ENCODE measurements at regions not wholly inside any gene's neighbourhood (a gene's known extent, or its start where the extent isn't known, plus 50 kb on each side); places are given as distances from the start of the nearest gene placed in this dataset.

- no peak for DNase-seq (ENCODE audit: low read depth in 3 of 3)
Measured at GRCh38 chr5:93929131-93929530, 187.7 kb upstream of the POU5F2 start.

DNA sequence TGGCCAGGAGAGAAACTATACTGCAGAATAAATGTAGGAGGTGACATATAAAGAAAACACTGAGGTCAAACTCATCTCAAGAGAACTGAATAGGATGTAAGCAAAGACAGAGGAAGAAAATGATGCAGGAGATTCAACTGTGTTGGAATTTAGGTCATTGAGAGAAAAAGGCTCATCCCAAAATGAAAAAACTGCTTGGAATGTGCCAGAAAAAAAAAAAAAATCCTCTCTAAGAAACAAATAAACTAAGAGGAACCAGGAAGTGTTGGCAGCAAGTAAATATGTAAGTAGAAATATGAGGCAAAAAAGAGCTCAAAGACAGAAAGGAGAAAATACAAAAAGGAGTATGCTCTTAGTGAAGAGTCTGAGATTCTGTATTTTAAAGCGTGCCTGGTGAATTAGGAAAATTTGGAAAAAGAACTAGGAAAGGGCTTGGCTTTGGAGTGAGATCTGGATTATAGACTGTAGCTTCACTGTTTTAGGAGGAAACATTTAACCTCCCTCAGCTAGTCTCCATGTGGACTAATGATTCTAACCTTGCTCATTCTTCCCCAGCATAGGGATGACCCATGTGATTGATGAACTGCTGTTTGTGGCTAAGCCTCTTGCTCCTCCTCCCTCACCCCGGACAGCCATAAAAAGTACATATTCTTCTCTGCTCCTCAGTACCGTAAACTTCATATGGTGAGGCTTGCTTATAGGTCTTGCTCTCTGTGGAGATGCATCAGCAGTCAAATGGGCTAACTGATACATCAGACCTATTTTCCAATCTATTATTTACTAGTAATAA, 185.6 kb upstream of the POU5F2 start:
- DNase-seq (ENCODE audit: low read depth in 3 of 3): no peak

GRCh38 chr5:93925321-93925720, 183.9 kb upstream of the POU5F2 start:
- DNase-seq (ENCODE audit: low read depth in 3 of 3): no peak

- DNase-seq (ENCODE audit: low read depth in 3 of 3): no peak
Measured at GRCh38 chr5:93924628-93925027, 183.2 kb upstream of the POU5F2 start.

- no peak for DNase-seq (ENCODE audit: low read depth in 3 of 3)
Measured at GRCh38 chr5:93922551-93922950, 181.2 kb upstream of the POU5F2 start.

DNA sequence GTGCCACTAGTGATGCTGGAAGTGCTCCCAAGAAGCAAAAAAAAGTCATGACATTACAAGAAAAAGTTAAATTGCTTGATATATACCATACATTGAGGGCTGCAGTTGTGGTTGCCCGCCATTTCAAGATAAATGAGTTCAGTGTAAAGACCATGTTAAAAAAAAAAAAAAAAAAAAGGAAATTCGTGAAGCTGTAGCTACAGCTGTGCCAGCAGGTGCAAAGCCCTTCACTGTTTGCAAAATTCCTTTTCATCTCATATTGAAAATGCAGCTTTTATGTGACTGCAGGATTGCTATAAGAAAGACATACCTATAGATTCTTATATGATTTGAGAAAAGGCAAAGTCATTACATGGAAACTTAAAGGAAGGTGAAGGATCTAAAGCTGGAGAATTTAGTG, 179.6 kb upstream of the POU5F2 start:
- no peak for DNase-seq (ENCODE audit: low read depth in 3 of 3)

DNA sequence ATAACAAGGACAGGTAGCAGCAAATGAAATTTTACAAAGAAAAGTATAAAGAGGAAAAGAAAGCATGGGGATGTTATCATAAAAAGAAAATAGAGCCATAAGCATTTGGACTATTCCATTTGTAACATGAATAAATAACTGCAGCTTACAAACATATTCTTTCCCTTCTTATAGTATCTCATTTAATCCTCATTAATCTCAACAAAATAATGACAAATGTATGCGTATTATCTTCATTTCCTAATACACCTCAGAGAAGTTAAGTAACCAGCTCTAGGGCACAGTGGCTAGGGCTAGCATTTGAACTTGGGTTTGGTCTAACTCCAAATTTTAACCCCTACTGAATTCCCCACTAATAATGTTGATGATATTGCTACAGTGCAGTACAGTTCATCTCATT, 175.5 kb upstream of the POU5F2 start:
- no peak for DNase-seq (ENCODE audit: low read depth in 3 of 3)

DNA sequence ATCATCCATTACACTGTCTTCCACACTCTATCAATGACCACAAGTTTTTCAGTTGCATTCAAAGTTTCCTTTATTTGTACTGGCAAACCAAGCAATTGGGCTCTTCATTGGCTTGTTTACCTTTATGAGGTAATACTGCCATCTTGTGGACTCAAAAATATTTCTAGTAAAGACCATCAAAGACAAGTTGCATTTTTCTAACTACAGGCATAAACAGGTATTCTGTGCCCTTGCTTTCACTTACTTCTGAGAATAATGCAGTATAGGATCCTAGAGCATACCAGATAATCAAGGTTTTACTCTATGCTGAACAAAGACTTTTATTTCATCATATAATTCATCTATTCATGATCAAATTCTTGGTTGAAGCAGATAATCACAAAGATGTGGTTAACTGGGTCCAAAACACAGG, 173.7 kb upstream of the POU5F2 start:
- no peak for DNase-seq (ENCODE audit: low read depth in 3 of 3)

GRCh38 chr5:93911609-93912008, 170.2 kb upstream of the POU5F2 start:
- DNase-seq (ENCODE audit: low read depth in 3 of 3): no peak

DNA sequence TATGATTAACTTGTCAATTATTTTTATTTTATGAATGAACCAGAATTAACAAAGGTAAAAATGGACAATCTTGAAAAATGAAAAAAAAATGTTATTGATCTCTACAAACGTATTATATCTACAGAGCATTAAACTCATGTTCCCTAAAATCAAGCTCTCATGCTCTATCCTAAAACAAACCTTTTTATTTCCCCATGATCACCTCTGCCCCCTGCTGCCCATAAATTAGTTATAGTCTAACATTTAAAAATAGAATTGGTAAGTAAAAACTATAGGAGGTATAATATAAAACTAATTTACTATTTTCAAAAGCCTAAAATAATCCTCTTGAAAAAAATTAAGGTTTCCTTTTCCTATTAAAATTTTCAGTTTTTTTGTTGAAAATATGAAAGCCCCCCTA, 168.0 kb upstream of the POU5F2 start:
- no peak for DNase-seq (ENCODE audit: low read depth in 3 of 3)

DNA sequence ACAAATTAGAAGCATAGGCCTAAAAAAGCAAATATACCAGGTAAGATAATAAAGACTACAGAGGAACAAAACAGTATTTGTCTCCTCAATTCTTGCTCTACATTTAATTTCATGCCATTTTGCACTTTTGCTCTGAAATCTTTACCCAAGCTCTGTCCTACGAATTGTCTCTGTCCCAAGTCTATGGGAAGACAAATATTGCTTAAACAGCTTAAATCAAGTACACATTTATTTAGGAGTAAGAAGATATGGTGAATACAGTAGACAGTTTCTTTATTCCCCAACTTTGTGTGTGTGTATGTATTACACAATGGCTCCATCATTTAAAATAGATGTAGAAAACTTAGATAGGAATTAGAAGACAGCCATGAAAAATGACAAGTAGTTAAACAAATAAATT, 163.5 kb upstream of the POU5F2 start:
- DNase-seq (ENCODE audit: low read depth in 3 of 3): no peak

GRCh38 chr5:93902288-93902687, 160.9 kb upstream of the POU5F2 start:
- no peak for DNase-seq (ENCODE audit: low read depth in 3 of 3)

DNA sequence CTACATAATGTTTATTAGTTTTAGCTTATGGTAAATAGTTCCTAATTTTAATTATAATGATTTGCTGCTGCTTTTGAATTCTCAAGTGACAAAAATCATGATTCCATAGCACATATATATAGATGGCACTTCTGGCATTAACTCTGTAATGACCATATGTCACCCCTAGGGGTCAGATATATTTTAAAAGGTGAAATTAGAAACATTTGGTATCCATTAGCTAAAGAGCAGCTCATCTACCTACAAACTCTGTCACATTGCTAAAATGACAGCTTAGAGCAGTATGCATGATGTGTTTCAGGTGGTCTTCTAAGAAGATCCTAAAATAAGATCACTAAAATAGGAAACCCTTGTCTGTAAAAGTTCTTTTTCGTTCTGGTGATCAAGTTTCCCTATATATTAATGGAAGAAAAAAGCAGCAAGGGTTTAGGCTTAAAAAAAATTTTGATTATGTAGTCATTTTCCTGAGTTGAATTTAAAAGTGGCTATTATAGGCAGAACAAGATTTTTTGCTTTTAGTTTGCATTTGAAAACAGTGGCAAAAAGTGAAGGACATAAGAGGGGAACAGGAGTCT, 157.7 kb upstream of the POU5F2 start:
- DNase-seq (ENCODE audit: low read depth in 3 of 3): no peak

GRCh38 chr5:93894601-93895354, 153.4 kb upstream of the POU5F2 start:
- DNase-seq (ENCODE audit: low read depth in 3 of 3): no peak

- DNase-seq (ENCODE audit: low read depth in 3 of 3): no peak
Measured at GRCh38 chr5:93893075-93893474, 151.7 kb upstream of the POU5F2 start.

DNA sequence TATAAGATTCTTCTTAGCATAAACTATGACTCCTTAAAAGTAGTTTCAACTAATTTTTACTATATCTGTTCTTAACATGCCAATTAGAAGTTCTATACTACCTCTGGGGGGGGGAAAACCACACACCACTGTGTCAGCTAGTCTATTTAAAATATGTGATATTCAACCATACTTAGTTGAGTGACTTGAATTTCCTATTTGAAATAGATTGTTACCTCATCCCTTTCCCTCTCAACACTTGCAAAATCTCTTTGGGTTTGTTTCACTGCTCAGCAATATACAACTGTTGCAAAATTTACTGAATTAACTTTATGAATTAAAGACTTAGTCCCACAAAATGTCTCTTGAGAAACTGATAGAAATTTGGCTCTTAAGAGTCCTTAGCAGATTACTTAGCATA, 151.1 kb upstream of the POU5F2 start:
- DNase-seq (ENCODE audit: low read depth in 3 of 3): no peak

GRCh38 chr5:93891491-93892480, 150.4 kb upstream of the POU5F2 start:
- DNase-seq (ENCODE audit: low read depth in 3 of 3): no peak

DNA sequence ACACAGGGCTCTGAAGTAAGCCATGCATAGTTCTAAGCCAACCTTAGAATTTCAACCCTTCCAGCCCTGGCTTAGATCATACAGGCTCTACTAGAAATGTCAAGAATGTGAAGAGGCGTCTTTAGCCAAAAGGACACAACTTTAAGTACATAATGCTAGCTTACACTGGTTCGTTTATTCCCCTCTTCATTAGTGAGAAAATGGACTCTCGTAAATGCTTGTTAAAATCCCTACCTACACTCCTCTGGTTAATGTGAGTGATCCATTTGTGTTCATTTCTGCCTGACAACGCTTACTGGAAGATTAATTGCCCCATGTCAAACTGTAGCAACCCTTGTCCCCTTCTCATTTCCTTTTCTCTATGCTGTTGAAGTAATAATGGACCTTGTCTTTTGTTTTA, 149.3 kb upstream of the POU5F2 start:
- no peak for DNase-seq (ENCODE audit: low read depth in 3 of 3)

DNA sequence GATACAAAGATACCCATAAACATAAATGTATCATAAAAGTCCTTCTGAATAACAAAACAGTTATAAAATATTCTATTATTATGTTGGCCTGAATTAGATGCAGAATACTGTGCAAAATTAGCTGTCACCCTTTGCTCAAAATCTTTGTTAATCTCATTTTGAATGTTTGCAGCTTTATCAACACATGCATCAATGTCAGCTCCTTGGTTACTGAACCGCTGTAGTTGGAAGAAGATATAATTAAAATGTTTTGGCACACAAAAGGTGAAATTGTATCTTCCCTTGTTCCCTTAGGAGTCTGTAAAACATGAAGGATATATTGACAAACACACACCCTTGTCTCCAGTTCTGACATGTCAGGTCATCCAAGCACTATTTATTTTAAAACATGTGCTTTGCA, 146.3 kb upstream of the POU5F2 start:
- no peak for DNase-seq (ENCODE audit: low read depth in 3 of 3)

GRCh38 chr5:93886917-93887361, 145.5 kb upstream of the POU5F2 start:
- no peak for DNase-seq (ENCODE audit: low read depth in 3 of 3)

DNA sequence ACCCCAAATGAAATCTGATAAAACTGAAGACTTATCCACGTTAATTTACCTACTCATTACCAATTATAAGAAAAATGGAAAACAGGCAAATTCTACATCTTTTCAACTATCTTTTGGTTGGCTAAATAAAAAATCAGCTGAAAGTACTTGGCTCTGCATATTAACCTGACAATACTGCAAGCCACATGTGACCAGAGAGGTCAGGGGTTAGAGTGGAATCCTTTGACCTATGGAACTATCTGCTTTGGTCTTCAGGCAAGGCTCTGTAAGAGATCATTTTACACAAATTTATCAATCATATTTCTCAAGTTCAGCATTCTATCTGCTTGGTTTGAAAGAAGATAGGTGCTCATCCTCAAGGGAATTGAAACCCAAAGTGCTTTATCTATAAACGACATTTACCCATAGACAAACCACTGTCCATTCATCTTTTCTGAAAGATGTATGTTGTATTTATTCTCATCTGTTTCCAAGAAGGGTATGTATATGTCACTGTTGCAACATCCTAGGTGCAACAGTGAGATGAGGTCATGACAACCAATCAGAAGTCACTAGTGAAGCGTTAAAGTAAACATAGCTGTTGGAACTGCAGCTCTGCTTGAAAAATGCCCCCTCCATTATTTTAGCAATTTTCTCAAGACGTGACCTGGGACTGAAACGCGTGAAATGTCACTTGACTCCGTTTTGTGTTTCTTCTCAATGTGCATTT, 144.9 kb upstream of the POU5F2 start:
- no peak for DNase-seq (ENCODE audit: low read depth in 3 of 3)
